GM19351 (cell line): ENCODE measurements at regions not wholly inside any gene's neighbourhood (a gene's known extent, or its start where the extent isn't known, plus 50 kb on each side); places are given as distances from the start of the nearest gene placed in this dataset.

ENCODE experiments used
- ATAC-seq: cut with Tn5 transposase; IDR thresholded peaks from one replicate; pipeline ENCODE4 v1.9.1; 2021; ENCODE audit warnings: mild to moderate bottlenecking, moderate library complexity; ENCODE audit not compliant: unreplicated experiment

- no peak for ATAC-seq
Measured at GRCh38 chr17:36661047-36661666, 59.8 kb downstream of the MRM1 start.

GRCh38 chr17:36661688-36662087, 60.3 kb downstream of the MRM1 start:
- ATAC-seq: no peak

GRCh38 chr17:36665417-36665816, 64.0 kb downstream of the MRM1 start:
- ATAC-seq: no peak

- ATAC-seq: no peak
Measured at GRCh38 chr17:36667922-36668321, 66.5 kb downstream of the MRM1 start.

GRCh38 chr17:36668824-36669223, 67.4 kb downstream of the MRM1 start:
- ATAC-seq: no peak

- no peak for ATAC-seq
Measured at GRCh38 chr17:36671144-36671543, 69.8 kb downstream of the MRM1 start.

GRCh38 chr17:36672403-36672918, 71.1 kb downstream of the MRM1 start:
- no peak for ATAC-seq

GRCh38 chr17:36673068-36673467, 71.7 kb downstream of the MRM1 start:
- no peak for ATAC-seq

- ATAC-seq: no peak
Measured at GRCh38 chr17:36673637-36674277, 72.4 kb downstream of the MRM1 start.

- no peak for ATAC-seq
Measured at GRCh38 chr17:36674278-36674650, 72.9 kb downstream of the MRM1 start.

GRCh38 chr17:36675250-36675649, 73.9 kb downstream of the MRM1 start:
- no peak for ATAC-seq

- ATAC-seq: no peak
Measured at GRCh38 chr17:36675786-36676185, 74.4 kb downstream of the MRM1 start.

GRCh38 chr17:36679815-36680467, 78.6 kb downstream of the MRM1 start:
- ATAC-seq: no peak

GRCh38 chr17:36680701-36681202, 79.4 kb downstream of the MRM1 start:
- no peak for ATAC-seq

- ATAC-seq: no peak
Measured at GRCh38 chr17:36682773-36683172, 81.4 kb downstream of the MRM1 start.

- no peak for ATAC-seq
Measured at GRCh38 chr17:36683387-36683786, 82.0 kb downstream of the MRM1 start.

- ATAC-seq: no peak
Measured at GRCh38 chr17:36684134-36684533, 82.8 kb downstream of the MRM1 start.

- ATAC-seq: no peak
Measured at GRCh38 chr17:36686123-36686669, 84.8 kb downstream of the MRM1 start.

GRCh38 chr17:36687736-36688135, 86.4 kb downstream of the MRM1 start:
- ATAC-seq: no peak

GRCh38 chr17:36689089-36689667, 87.8 kb downstream of the MRM1 start:
- ATAC-seq: no peak

GRCh38 chr17:36690190-36690589, 88.8 kb downstream of the MRM1 start:
- ATAC-seq: no peak
